HL-60 (cell line): ENCODE measurements at regions not wholly inside any gene's neighbourhood (a gene's known extent, or its start where the extent isn't known, plus 50 kb on each side); places are given as distances from the start of the nearest gene placed in this dataset.

Experiments used
- CTCF ChIP-seq: IDR thresholded peaks from one replicate; pipeline ENCODE4 v1.5.1; 2011; ENCODE audit warnings: low read length, control low read depth, inconsistent platforms; ENCODE audit not compliant: insufficient read depth
- GABPA ChIP-seq: IDR thresholded peaks from 2 replicates; pipeline ENCODE4 v1.6.1; 2012; ENCODE audit warnings: low read depth
- POLR2AphosphoS5 ChIP-seq: IDR thresholded peaks from 2 replicates; pipeline ENCODE4 v1.6.1; 2012; ENCODE audit warnings: low read depth
- SPI1 ChIP-seq: IDR thresholded peaks from 2 replicates; pipeline ENCODE4 v1.6.1; 2012; ENCODE audit warnings: low read depth, mild to moderate bottlenecking, borderline replicate concordance
- TF ChIP-seq, protein P1 (sequence below): IDR thresholded peaks from 2 replicates; pipeline ENCODE4 v1.6.1; 2012; ENCODE audit warnings: low read depth; ENCODE audit not compliant: insufficient replicate concordance

GRCh38 chr6:84456803-84457202 lies 229.4 kb upstream of the CEP162 start:
- TF ChIP-seq CTCF (no peak), SPI1 (no peak), POLR2AphosphoS5 (no peak), GABPA (no peak)
- TF ChIP-seq, protein P1, sequence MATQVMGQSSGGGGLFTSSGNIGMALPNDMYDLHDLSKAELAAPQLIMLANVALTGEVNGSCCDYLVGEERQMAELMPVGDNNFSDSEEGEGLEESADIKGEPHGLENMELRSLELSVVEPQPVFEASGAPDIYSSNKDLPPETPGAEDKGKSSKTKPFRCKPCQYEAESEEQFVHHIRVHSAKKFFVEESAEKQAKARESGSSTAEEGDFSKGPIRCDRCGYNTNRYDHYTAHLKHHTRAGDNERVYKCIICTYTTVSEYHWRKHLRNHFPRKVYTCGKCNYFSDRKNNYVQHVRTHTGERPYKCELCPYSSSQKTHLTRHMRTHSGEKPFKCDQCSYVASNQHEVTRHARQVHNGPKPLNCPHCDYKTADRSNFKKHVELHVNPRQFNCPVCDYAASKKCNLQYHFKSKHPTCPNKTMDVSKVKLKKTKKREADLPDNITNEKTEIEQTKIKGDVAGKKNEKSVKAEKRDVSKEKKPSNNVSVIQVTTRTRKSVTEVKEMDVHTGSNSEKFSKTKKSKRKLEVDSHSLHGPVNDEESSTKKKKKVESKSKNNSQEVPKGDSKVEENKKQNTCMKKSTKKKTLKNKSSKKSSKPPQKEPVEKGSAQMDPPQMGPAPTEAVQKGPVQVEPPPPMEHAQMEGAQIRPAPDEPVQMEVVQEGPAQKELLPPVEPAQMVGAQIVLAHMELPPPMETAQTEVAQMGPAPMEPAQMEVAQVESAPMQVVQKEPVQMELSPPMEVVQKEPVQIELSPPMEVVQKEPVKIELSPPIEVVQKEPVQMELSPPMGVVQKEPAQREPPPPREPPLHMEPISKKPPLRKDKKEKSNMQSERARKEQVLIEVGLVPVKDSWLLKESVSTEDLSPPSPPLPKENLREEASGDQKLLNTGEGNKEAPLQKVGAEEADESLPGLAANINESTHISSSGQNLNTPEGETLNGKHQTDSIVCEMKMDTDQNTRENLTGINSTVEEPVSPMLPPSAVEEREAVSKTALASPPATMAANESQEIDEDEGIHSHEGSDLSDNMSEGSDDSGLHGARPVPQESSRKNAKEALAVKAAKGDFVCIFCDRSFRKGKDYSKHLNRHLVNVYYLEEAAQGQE = no peak
